ENCODE measurements at regions not wholly inside any gene's neighbourhood (a gene's known extent, or its start where the extent isn't known, plus 50 kb on each side); places are given as distances from the start of the nearest gene placed in this dataset.

DNA sequence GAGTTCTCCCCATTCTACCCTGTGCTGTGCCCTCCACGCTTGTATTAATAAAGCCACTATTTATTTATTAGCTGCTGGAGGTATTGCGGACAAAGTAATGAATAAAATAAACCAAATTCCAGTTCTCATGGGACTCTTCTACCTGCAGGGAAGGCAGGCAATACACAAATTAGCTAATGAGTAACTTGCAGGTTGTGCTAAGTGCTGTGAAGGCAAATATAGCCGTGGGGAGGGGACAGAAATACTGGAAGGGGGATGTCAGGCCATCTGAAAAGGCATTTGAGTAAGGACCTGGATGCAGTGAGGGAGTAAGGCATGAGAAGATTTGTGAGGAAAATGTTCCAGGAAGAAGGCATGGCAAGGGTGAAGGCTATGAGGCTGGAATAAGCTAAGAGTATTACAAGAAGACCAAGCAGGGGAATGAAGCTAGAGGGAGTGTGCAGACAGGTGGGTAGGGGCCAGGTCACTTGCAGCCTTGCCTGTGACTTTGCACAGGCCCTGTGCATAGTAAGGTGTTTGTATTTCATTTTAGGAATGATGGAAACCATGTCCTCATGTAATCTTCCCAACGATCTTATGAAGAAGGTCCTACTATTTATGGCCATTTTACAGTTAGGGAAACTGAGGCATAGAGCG, 167.5 kb downstream of the PTPN11 start:
- no peaks in the 10 kb centered on the region for H3K9me3 ChIP-seq
- H3K27ac ChIP-seq: no peak overlapping the region
- TF ChIP-seq, protein P1, sequence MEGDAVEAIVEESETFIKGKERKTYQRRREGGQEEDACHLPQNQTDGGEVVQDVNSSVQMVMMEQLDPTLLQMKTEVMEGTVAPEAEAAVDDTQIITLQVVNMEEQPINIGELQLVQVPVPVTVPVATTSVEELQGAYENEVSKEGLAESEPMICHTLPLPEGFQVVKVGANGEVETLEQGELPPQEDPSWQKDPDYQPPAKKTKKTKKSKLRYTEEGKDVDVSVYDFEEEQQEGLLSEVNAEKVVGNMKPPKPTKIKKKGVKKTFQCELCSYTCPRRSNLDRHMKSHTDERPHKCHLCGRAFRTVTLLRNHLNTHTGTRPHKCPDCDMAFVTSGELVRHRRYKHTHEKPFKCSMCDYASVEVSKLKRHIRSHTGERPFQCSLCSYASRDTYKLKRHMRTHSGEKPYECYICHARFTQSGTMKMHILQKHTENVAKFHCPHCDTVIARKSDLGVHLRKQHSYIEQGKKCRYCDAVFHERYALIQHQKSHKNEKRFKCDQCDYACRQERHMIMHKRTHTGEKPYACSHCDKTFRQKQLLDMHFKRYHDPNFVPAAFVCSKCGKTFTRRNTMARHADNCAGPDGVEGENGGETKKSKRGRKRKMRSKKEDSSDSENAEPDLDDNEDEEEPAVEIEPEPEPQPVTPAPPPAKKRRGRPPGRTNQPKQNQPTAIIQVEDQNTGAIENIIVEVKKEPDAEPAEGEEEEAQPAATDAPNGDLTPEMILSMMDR (IDR thresholded peaks at IDR 0.05): no peak
- no peak overlapping the region for H3K4me3 ChIP-seq
- H3K27me3 ChIP-seq: no peaks in the 10 kb centered on the region
- no peaks in the 10 kb centered on the region for H3K36me3 ChIP-seq
- H3K4me1 ChIP-seq: no peaks in the 10 kb centered on the region
- intact Hi-C loops (cut with DNase I): no loop called here
- WGBS, 2 donors: 41 to 42% methylated on average over 5 of the region's 5 CpGs
- DNase-seq (no peak), FAIRE-seq (no peak), ATAC-seq (no peak)

DNA sequence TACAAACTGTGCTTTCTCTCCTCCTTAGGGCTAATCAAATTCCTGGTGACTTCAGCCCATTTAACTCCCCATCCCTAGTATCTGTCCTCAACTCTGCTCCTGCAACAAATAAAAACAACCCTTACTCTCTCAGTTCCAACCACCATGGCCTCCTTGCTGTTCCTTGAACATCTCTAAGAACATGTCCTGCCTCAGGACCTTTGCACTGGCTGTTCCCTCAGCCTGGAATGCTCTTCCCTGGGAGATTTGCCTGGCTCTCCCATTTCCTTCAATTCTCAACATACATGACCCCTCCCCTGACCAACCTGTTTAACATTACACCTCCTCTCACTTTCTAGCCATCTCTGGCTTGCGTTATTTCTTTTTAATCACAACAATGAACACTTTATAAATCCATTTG, 170.5 kb downstream of the PTPN11 start:
- 86 to 87% methylated on average over 1 of the region's 1 CpG for WGBS, 2 donors
- DNase-seq: no peak
- H3K36me3 ChIP-seq: no peaks in the 10 kb centered on the region
- peaks cover 0 to under 1% (median 0%) of the 10 kb centered on the region in 4 donors for H3K27me3 ChIP-seq
- no peak overlapping the region for H3K4me3 ChIP-seq
- TF ChIP-seq, protein P1 (IDR thresholded peaks at IDR 0.05): no peak
- no peak overlapping the region for H3K27ac ChIP-seq
- no peak for FAIRE-seq
- H3K4me1 ChIP-seq: no peaks in the 10 kb centered on the region
- H3K9me3 ChIP-seq: no peaks in the 10 kb centered on the region
- no peak for ATAC-seq
- intact Hi-C loops (cut with DNase I): no loop called here

DNA sequence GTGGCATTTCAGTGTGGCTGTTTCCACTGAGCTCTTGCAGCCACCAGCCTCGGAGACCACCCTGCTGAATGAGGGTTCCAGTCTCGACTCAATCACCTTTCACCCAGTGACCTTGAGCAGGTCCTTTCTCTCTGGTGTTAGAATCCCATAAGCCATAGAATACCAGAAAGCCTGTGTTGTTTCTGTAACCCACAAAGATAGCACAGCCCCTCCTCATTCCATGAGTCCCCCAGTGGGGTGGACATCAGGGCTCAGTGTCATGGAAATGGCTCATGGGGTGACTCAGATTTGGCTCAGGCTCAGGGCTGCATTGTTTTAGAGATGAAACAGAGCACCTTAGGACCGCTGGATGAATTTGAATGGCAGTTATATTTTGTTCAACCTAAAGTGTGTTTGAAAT, 171.5 kb downstream of the PTPN11 start:
- intact Hi-C loops (cut with DNase I): no loop called here
- Histone ChIP-seq H3K27ac (no peak overlapping the region), H3K27me3 (peaks cover 0 to 3% (median 0%) of the 10 kb centered on the region in 4 donors), H3K36me3 (no peaks in the 10 kb centered on the region), H3K4me1 (no peaks in the 10 kb centered on the region), H3K4me3 (no peak overlapping the region), H3K9me3 (no peaks in the 10 kb centered on the region)
- ATAC-seq (no peak), DNase-seq (no peak), FAIRE-seq (no peak)
- 12 to 17% methylated on average over 3 of the region's 3 CpGs for WGBS, 2 donors
- TF ChIP-seq, protein P1 (IDR thresholded peaks at IDR 0.05): no peak

DNA sequence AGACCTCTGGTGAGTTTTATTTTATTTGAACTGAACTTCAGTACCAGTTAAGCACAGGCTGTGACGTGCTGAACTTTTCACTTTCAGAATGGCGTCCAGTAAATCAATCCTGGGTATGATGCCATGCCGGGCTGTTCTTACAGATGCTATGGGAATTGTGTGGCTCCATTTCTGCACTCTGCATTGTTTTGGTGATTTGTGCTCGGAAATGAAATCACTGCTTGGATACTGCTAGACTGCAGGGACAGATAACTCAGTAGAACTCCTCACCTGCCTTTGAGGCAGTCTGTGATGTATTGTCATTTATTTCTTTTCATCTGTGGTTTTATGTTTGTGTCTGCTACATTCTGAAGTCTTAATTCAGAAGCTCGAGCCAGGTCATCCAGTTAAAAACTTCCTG, 172.7 kb downstream of the PTPN11 start:
- TF ChIP-seq, protein P1 (IDR thresholded peaks at IDR 0.05): no peak
- intact Hi-C loops (cut with DNase I): no loop called here
- Histone ChIP-seq H3K4me1 (no peaks in the 10 kb centered on the region), H3K27me3 (peaks cover 0 to 3% (median 0%) of the 10 kb centered on the region in 4 donors), H3K36me3 (no peaks in the 10 kb centered on the region), H3K9me3 (no peaks in the 10 kb centered on the region), H3K4me3 (no peak overlapping the region), H3K27ac (no peak overlapping the region)
- no peak for FAIRE-seq
- ATAC-seq: no peak
- DNase-seq: no peak
- 40 to 41% methylated on average over 5 of the region's 5 CpGs for WGBS, 2 donors

DNA sequence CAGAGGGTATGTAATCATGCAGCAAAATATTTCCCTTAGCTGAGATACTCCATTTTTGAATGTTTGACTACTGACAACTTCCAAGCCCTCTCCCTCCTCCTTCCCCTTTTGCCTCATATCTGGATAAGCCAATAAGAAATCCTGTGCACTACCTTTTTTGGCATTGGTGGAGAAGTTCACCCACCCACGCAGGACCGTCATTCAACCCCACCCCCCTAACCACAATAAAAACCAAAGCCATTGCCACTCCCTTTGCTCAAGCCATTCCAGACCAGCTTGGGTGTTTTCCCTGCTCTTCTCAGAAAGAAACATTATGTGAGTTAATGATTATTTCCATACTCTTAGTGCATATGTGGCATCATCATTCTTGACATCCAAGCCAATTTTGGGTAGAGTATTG, 176.7 kb downstream of the PTPN11 start:
- ATAC-seq (no peak), FAIRE-seq (no peak), DNase-seq (no peak)
- H3K4me3 ChIP-seq: no peak overlapping the region
- H3K9me3 ChIP-seq: no peaks in the 10 kb centered on the region
- peaks cover 0 to 9% (median 0%) of the 10 kb centered on the region in 4 donors for H3K27me3 ChIP-seq
- no peaks in the 10 kb centered on the region for H3K36me3 ChIP-seq
- H3K27ac ChIP-seq: no peak overlapping the region
- intact Hi-C loops (cut with DNase I): no loop called here
- 51 to 53% methylated on average over 2 of the region's 2 CpGs for WGBS, 2 donors
- H3K4me1 ChIP-seq: no peaks in the 10 kb centered on the region
- TF ChIP-seq, protein P1 (IDR thresholded peaks at IDR 0.05): no peak
